Stimulated activated CD4-positive, alpha-beta T cell treated with anti-CD3 and anti-CD28 coated beads, Interleukin-12 subunit alpha, Interleukin-12 subunit beta, amount 100 ng/mL, for 48 hours (primary cell): ENCODE measurements at regions not wholly inside any gene's neighbourhood (a gene's known extent, or its start where the extent isn't known, plus 50 kb on each side); places are given as distances from the start of the nearest gene placed in this dataset.
"Not testable (repeated sequence)": the region's sequence is repeated elsewhere in the genome, so short reads cannot be mapped to it uniquely, and the experiment has no call there.

Source experiments
- DNase-seq, 3 donors: peaks; one replicate each; pipeline ENCODE4 v3.0.0-alpha.2; 2020; ENCODE audit warnings: low read depth in 2 of 3, low spot score in 1 of 3

DNA sequence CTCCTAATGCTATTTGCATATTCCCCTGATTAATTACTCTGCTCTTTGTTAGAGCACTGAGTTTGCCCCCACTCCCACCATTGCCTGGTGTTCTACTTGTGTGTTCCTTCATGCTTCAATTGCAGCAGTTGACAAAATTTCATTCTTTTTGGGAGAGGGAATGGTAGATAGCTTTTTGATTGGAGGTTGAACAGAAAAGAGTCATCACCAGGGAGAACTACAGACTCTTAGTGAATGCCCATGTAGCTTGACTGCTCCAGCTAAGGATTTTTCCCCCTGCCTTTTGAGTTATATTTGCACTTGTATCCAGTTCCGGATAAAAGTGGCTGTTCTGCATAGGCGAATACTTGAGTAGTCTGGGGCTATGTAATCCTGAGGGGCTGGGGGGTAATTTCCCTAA, 183.9 kb downstream of the ETNK1 start:
- DNase-seq: no peak

GRCh38 chr12:22810036-22810435, 185.1 kb downstream of the ETNK1 start:
- no peak for DNase-seq

DNA sequence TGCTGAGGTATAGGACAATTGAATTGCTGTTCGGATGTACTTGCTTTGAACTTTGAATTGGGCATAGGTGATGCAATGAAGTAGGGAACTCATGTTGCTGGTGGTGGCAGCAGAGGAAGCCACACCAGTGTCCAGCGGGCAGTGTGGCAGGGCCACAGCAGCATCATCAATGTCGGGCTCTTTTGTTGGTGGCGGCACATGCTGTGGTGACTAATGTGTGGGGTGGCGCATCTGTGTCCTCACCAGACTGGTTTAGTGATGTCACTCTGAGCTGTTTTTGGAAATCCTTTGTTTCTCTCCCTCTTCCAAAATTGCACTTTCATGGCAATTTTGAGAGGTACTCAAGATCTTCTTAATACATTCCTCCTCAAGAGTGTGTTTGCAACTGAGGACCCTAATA, 187.6 kb downstream of the ETNK1 start:
- DNase-seq: no peak

DNA sequence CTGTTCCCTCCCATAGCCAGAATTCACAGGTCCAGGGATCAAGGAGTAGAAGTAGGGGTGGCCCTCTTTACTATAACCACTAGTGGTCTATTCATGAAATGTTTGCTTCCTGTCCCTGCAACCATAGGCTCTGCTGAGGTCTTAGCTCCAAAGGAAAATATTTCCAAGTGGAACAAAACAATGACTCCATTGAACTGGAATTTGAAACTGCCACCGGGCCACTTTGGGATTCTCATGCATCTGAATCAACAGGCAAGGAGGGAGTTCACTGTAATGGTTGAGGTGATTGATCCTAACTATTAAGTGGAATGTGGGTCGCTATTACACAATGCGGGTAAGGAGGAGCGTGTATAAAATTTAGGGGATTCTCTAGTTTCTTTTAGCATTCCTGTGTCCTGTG, 197.0 kb downstream of the ETNK1 start:
- no peak for DNase-seq

- no peak for DNase-seq
Observed at GRCh38 chr12:22826026-22826425, 201.1 kb downstream of the ETNK1 start.

DNA sequence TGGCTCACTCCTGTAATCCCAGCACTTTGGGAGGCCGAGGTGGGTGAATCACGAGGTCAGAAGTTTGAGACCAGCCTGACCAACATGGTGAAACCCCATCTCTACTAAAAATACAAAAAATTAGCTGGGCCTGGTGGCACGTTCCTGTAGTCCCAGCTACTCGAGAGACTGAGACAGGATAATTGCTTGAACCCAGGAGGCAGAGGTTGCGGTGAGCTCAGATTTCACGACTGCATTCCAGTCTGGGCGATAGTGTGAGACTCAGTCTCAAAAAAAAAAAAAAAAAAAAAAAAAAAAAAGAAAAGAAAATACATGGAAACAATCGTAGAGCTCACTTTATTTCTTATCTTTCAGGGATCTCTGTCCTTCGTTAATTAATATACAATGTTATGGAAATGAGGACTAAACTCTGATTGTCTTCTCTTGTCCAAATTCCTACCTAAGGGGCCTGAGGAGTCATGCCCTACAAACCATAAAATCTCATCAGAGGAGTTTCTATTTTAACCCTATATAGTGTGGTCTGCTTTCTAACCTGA, 201.5 kb downstream of the ETNK1 start:
- not testable (repeated sequence) for DNase-seq

GRCh38 chr12:22828066-22828465, 203.1 kb downstream of the ETNK1 start:
- DNase-seq: no peak

GRCh38 chr12:22835431-22835830, 210.5 kb downstream of the ETNK1 start:
- no peak for DNase-seq

DNA sequence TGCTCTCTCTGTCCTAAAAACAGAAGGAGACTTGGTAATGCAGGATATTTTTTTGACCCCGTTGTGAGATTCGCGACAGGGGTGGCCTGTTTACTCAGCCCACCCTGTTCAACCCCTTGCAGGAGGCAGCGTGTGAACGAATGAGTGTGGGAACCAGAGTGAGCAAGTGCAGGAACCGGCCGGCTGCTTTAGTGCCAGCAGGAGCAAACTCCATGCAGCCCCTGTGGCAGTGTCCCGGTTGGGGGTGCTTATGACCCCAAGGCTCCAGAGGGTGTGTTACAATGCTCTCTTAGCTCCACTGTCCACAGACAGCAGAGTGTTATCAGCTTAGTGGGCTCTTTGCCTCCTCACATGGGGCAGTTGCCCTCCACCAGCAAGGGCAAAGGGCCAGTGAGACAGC, 225.2 kb downstream of the ETNK1 start:
- DNase-seq: no peak

GRCh38 chr12:22851532-22851931, 226.6 kb downstream of the ETNK1 start:
- no peak for DNase-seq

GRCh38 chr12:22855456-22855855, 230.5 kb downstream of the ETNK1 start:
- DNase-seq: no peak

DNA sequence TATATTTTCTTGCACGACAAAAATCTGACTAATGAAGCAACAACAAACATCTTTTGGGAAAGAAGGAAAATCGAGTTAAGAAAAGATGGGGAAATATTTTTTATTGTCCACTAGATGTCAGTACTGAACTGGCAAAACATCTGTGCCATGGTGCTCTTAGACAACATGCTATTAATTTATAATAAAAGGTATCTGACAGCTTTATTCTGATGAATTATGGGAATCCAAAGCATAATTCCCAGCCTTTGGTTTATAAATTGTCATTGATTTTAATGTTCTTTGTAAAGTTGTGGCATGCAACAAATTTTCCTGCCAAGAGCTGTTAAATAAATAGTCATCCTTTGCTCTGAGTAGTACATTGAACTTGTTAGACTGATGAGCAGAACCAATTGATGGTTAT, 231.2 kb downstream of the ETNK1 start:
- DNase-seq: no peak

DNA sequence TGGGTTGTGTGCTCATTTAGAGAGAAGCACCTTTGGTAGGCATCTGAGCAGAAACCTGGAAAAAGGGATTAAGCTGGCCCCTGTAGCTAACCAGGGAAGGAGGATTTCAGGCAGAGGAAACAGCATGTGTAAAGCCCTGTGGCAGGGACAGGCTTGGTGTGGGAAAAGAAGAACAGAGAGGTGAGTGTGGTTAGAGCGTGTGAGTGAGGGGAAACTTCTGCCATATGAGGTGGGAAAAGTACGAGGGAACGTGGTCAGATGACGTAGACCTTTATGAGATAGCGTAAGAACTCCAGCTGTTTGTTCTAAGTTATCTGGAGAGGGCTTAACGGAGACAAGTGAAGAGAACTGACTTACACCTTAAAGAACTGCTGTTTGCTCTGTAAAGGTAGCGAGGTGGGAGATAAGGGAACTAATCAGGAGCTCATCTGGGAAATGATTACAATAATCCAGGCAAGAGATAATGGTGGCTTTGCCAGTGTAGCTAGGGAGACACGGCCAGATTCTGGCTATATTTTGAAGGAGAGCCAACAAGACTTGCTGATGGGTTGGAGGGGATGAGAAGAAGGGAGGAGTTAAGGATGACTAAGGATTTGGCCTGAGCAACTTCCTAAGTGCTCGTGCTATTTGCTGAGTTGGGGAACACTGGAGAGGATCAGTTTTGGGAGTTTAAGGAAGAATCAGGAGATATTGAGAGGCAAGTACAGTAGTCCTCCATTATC, 234.0 kb downstream of the ETNK1 start:
- DNase-seq: no peak

DNA sequence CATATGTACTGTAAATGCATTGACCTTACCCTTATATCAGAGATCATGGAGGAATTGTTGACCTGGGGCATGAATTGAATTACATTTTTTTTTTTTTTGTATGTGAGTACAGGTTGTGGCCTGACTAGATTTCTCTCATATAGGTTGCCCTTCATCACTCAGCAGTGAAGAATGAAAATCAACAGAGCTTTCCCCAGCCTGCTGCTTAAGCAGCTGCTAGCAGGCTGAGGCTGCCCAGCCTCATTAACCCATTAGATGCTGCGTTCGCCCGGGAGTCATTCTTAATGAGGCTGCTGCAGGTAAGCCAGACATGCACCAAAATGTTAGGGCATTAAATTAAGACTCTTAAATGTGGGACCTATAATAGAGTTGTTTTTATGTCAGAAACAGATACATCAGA, 236.0 kb downstream of the ETNK1 start:
- DNase-seq: no peak

DNA sequence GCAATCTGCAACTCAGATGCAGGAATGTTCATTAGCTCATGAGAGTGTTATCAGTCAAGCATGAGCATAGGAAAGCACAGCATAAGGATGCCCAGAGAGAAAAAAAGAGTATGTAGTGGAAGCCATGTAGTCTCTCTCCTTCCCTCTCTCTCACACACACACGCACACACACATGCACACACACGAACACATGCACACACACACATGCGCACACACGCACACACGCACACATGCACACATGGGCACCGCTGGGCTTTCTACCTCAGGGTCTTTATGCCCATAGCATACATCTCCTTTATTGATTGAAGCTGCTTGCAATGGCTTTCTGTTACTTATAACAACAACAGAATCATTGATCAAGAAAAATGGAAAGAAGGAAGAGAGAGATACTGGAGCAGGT, 240.9 kb downstream of the ETNK1 start:
- DNase-seq: no peak

GRCh38 chr12:22866406-22866805, 241.4 kb downstream of the ETNK1 start:
- DNase-seq: no peak

GRCh38 chr12:22874151-22874550, 249.2 kb downstream of the ETNK1 start:
- DNase-seq: no peak

DNA sequence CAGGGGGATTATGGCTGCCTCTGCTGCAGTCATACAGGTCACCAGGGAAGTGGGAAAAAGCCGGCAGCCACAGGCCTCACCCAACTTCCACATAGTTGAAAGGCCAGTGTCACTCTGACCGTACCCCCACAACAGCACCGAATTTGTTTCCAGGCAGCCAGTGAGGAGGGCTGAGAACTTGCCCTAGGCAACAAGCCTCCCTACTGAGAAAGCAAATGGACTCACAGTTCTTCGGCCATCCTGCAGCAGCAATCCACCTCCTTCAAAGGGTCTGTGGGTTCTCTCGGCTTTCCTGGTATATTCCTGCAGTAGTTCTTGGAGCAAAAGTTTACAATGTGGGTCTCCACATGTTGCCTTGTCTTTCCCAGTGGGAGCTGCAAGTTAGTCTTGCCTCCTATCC, 251.3 kb downstream of the ETNK1 start:
- no peak for DNase-seq

- no peak for DNase-seq
Observed at GRCh38 chr12:22879203-22879602, 254.2 kb downstream of the ETNK1 start.

- DNase-seq: no peak
Observed at GRCh38 chr12:22880331-22880730, 255.4 kb downstream of the ETNK1 start.

- no peak for DNase-seq
Observed at GRCh38 chr12:22880807-22881206, 255.8 kb downstream of the ETNK1 start.

DNA sequence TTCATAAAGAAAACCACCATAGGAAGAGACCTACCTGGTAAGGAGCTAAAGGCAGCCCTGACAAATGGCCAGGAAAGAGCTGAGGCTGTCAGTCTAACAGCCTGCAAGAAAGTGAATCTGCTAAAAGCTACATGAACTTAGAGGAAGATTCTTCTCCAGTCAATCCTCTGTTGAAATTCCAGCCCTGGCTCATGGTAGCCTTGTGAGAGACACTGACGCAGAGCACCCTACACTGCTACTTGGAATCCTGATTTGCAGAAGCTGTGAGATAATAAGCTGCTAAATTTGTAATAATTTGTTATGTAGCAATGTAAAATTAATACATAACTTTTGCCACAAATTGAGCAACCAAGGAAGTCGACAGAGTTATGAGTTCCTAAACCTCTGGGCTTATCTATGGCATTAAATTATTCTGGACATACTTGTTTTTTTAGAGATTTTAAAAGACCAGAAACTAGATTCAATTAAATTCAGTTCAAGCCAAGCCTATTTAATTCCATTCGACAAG, 257.0 kb downstream of the ETNK1 start:
- DNase-seq: no peak

DNA sequence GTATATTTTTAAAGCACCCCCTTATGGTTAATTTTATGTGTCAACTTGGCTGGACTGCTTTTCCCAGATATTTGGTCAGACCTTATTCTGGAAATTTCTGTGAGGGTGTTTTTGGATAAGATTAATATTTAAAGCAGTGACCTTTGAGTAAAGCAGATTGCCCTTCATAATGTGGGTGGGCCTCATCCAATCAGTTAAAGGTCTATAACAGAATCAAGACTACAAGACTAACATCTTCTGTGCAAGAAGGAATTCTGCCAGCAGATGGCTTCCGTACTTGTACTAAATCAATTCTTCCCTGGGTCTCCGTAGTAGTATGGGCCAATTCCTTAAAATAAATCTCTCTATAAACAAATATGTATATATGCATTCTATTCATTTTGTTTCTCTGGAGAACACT, 257.6 kb downstream of the ETNK1 start:
- DNase-seq: no peak
